DND-41 (cell line): ENCODE measurements at regions not wholly inside any gene's neighbourhood (a gene's known extent, or its start where the extent isn't known, plus 50 kb on each side); places are given as distances from the start of the nearest gene placed in this dataset.

Experiments
- ATAC-seq: fragments of 200-7000 bp; cut with Tn5 transposase; 3 replicates; pipeline ENCODE4 v1.9.1; 2021; ENCODE audit warnings: low read depth; ENCODE audit not compliant: insufficient read depth
- DNase-seq: peaks from one replicate; pipeline ENCODE4 v3.0.0-alpha.2; 2020
- H2AFZ ChIP-seq: 2 replicates; pipeline ENCODE4 v1.6.0; 2012; ENCODE audit warnings: low read depth, low read length
- H3K27ac ChIP-seq: 2 replicates; pipeline ENCODE4 v1.5.1; 2012; ENCODE audit warnings: low read length, inconsistent platforms
- H3K27me3 ChIP-seq: fragments of 200-600 bp; sonication (generic); 2 replicates; pipeline ENCODE4 v1.6.0; 2012; ENCODE audit warnings: low read length, mild to moderate bottlenecking, inconsistent platforms; ENCODE audit not compliant: insufficient read depth, poor library complexity
- H3K36me3 ChIP-seq: 2 replicates; pipeline ENCODE4 v1.5.1; 2012; ENCODE audit warnings: low read length, inconsistent platforms; ENCODE audit not compliant: insufficient read depth
- H3K4me1 ChIP-seq: 2 replicates; pipeline ENCODE4 v1.5.1; 2012; ENCODE audit warnings: mild to moderate bottlenecking, low read length; ENCODE audit not compliant: insufficient read depth
- H3K4me2 ChIP-seq: 2 replicates; pipeline ENCODE4 v1.6.0; 2012; ENCODE audit warnings: mild to moderate bottlenecking, moderate library complexity, low read length, inconsistent platforms; ENCODE audit not compliant: insufficient read depth
- H3K4me3 ChIP-seq, 2 experiments: fragments of 200-600 bp in 1 of 2; shearing (Covaris generic) in 1 of 2; 2 replicates each; pipeline ENCODE4 v1.5.1; 2012 to 2016; ENCODE audit warnings: inconsistent platforms in 2 of 2, low read length in 2 of 2, mild to moderate bottlenecking in 2 of 2, low read depth in 1 of 2, moderate library complexity in 1 of 2
- H3K79me2 ChIP-seq: 2 replicates; pipeline ENCODE4 v1.6.0; 2012; ENCODE audit warnings: low read length, inconsistent platforms; ENCODE audit not compliant: insufficient read depth
- H3K9ac ChIP-seq: 2 replicates; pipeline ENCODE4 v1.6.0; 2012; ENCODE audit warnings: low read depth, mild to moderate bottlenecking, inconsistent platforms, low read length, moderate library complexity
- H3K9me3 ChIP-seq: 2 replicates; pipeline ENCODE4 v1.5.1; 2012; ENCODE audit warnings: low read length, moderate library complexity, mild to moderate bottlenecking, inconsistent platforms; ENCODE audit not compliant: insufficient read depth, severe bottlenecking
- H4K20me1 ChIP-seq: 2 replicates; pipeline ENCODE4 v1.6.0; 2012; ENCODE audit warnings: low read length; ENCODE audit not compliant: insufficient read depth
- EZH2 ChIP-seq: IDR thresholded peaks from 3 replicates; pipeline ENCODE4 v1.6.1; 2012; ENCODE audit warnings: borderline replicate concordance, low read depth, mild to moderate bottlenecking, moderate library complexity, low read length, inconsistent platforms; ENCODE audit not compliant: severe bottlenecking
- TF ChIP-seq, protein P1 (sequence below): IDR thresholded peaks from 2 replicates; pipeline ENCODE4 v1.5.1; 2012; ENCODE audit warnings: borderline replicate concordance, low read length, moderate library complexity, mild to moderate bottlenecking; ENCODE audit not compliant: poor library complexity, severe bottlenecking; ENCODE audit errors: extremely low read depth

DNA sequence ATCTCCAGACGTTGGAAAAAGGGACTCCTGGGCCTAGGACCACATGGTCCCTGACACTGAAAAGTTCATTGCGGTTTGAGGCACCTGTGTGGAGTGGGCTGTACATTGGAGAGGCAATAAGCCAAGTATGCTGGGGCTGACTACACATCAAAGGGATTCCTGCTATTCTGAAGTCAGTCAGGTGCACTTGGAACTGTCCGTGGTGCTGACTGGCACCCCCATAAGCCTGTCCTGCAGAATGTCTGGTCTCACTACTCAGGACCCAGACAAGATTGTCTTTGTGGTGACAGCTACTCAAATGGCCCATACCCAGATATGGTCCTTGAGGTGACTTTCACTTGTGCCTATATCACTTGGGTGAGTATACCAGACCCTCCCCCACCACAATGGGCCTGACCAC lies 150.6 kb downstream of the RWDD3 start:
- Histone ChIP-seq H3K27ac (no peak overlapping the region), H3K4me3 (no peak overlapping the region), H3K79me2 (no peaks in the 10 kb centered on the region), H2AFZ (no peak overlapping the region), H3K27me3 (no peaks in the 10 kb centered on the region), H4K20me1 (no peaks in the 10 kb centered on the region), H3K4me1 (no peaks in the 10 kb centered on the region), H3K4me2 (no peak overlapping the region), H3K9ac (no peak overlapping the region), H3K36me3 (no peaks in the 10 kb centered on the region), H3K9me3 (no peaks in the 10 kb centered on the region)
- TF ChIP-seq EZH2 = no peak
- TF ChIP-seq, protein P1, sequence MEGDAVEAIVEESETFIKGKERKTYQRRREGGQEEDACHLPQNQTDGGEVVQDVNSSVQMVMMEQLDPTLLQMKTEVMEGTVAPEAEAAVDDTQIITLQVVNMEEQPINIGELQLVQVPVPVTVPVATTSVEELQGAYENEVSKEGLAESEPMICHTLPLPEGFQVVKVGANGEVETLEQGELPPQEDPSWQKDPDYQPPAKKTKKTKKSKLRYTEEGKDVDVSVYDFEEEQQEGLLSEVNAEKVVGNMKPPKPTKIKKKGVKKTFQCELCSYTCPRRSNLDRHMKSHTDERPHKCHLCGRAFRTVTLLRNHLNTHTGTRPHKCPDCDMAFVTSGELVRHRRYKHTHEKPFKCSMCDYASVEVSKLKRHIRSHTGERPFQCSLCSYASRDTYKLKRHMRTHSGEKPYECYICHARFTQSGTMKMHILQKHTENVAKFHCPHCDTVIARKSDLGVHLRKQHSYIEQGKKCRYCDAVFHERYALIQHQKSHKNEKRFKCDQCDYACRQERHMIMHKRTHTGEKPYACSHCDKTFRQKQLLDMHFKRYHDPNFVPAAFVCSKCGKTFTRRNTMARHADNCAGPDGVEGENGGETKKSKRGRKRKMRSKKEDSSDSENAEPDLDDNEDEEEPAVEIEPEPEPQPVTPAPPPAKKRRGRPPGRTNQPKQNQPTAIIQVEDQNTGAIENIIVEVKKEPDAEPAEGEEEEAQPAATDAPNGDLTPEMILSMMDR = no peak
- ATAC-seq (peak; percentile 92), DNase-seq (peak; percentile 76)

DNA sequence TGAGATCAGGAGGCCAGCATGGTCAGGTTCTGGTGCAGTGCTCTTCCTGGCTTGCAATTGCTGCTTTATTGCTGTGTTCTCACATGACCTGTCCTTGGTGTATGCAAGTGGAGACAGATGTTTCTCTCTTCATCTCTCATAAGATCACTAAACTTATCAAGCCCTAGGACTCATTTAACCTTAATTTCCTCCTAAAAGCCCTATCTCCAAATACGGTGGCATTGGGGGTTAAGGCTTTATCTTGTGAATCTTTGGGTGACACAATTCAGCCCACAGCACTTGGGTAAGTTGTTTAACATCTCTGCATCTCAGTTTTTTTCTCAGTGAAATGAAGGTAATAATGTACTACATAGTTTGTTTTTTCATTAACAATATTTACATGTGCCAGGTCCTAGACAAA lies 152.4 kb downstream of the RWDD3 start:
- H3K4me1 ChIP-seq = no peaks in the 10 kb centered on the region
- H3K4me2 ChIP-seq = no peak overlapping the region
- no peak overlapping the region for H2AFZ ChIP-seq
- no peak overlapping the region for H3K9ac ChIP-seq
- no peaks in the 10 kb centered on the region for H4K20me1 ChIP-seq
- H3K4me3 ChIP-seq = no peak overlapping the region
- H3K36me3 ChIP-seq = no peaks in the 10 kb centered on the region
- no peaks in the 10 kb centered on the region for H3K9me3 ChIP-seq
- no peak overlapping the region for H3K27ac ChIP-seq
- DNase-seq (no peak), ATAC-seq (no peak)
- no peaks in the 10 kb centered on the region for H3K27me3 ChIP-seq
- no peaks in the 10 kb centered on the region for H3K79me2 ChIP-seq
- TF ChIP-seq EZH2 = no peak
- TF ChIP-seq, protein P1 = no peak

DNA sequence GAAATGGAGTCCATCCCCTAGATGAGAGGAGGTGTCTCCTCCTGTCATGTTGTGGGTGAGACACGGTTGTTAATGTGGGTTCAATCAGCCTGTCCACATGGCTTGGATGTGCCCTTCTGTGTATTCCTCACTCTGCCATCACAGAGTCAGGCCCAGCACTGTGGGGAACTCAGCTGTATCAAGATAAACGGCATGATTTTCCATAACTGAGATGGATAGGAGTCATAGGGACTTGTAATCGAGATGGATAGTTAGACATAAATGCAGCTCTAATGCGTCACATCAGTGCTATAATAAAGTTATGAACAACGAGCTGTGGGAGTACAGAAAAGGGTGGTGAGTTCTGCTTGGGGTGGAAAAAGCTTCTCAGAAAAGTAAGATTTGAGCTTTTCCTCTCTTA lies 152.9 kb downstream of the RWDD3 start:
- Histone ChIP-seq H2AFZ (no peak overlapping the region), H3K79me2 (no peaks in the 10 kb centered on the region), H4K20me1 (no peaks in the 10 kb centered on the region), H3K4me3 (no peak overlapping the region), H3K9ac (no peak overlapping the region), H3K4me2 (no peak overlapping the region), H3K36me3 (no peaks in the 10 kb centered on the region), H3K27ac (no peak overlapping the region), H3K9me3 (no peaks in the 10 kb centered on the region), H3K27me3 (no peaks in the 10 kb centered on the region), H3K4me1 (no peaks in the 10 kb centered on the region)
- DNase-seq (no peak), ATAC-seq (no peak)
- no peak for TF ChIP-seq EZH2
- TF ChIP-seq, protein P1 = no peak

DNA sequence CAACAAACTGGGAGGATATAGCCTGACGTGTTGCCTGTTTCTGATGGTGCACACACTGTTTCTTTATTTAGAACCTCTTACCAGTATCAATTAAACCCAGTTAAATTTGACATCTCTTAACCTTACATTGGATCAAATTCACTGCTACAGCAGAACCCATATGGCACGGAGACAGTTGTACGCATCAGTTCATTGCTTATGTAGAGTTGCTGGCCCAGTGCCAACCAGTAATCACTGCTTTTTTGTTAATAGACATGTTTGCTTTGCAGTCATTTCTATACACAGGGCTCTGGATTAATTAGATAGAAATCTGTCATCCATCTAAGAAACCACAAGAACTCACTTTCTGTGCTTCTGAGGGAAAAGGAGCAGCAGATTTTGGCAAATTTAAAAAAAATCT lies 154.0 kb downstream of the RWDD3 start:
- ATAC-seq = no peak
- H3K9me3 ChIP-seq = no peaks in the 10 kb centered on the region
- H3K9ac ChIP-seq = no peak overlapping the region
- no peak overlapping the region for H3K4me2 ChIP-seq
- no peaks in the 10 kb centered on the region for H3K79me2 ChIP-seq
- H3K36me3 ChIP-seq = no peaks in the 10 kb centered on the region
- DNase-seq = no peak
- H3K4me3 ChIP-seq = no peak overlapping the region
- no peaks in the 10 kb centered on the region for H4K20me1 ChIP-seq
- TF ChIP-seq, protein P1 = no peak
- TF ChIP-seq EZH2 = no peak
- H3K27ac ChIP-seq = no peak overlapping the region
- H3K27me3 ChIP-seq = no peaks in the 10 kb centered on the region
- H3K4me1 ChIP-seq = no peaks in the 10 kb centered on the region
- no peak overlapping the region for H2AFZ ChIP-seq
